PC-9 (cell line): ENCODE measurements at regions not wholly inside any gene's neighbourhood (a gene's known extent, or its start where the extent isn't known, plus 50 kb on each side); places are given as distances from the start of the nearest gene placed in this dataset.
A peak's percentile ranks its signal among the peaks of the same experiment; 100 is the strongest.

ENCODE experiments used
- BruUV-seq: library from RNA; stranded (reverse); fragments of 400-500 nt; replicated peaks from 2 replicates; lab custom pipeline; 2021; lab: Mats Ljungman, UMichigan
- CTCF ChIA-PET: fragments of 300-600 bp; sonication (Branson Sonifier 250); formaldehyde crosslinking; loops from one replicate; lab custom pipeline; 2022; ENCODE audit warnings: antibody characterized with exemption; lab: Charles Lee
- POLR2A ChIA-PET: fragments of 300-600 bp; sonication (Branson Sonifier 250); formaldehyde crosslinking; loops from one replicate; lab custom pipeline; 2022; ENCODE audit warnings: antibody characterized with exemption; ENCODE audit not compliant: unreplicated experiment; lab: Charles Lee
- DNase-seq, 2 experiments: peaks; one replicate each; pipeline versions ENCODE4 v3.0.0 to v3.0.0-alpha.2; 2015 to 2022; ENCODE audit warnings: mixed read lengths in 1 of 2
- H2AFZ ChIP-seq: fragments of 200-600 bp; sonication (generic); 2 replicates; pipeline ENCODE4 v1.8.1; 2017; ENCODE audit warnings: antibody characterized with exemption
- H3F3A ChIP-seq: fragments of 200-600 bp; sonication (generic); 2 replicates; pipeline ENCODE4 v1.8.1; 2017; ENCODE audit warnings: antibody characterized with exemption, mild to moderate bottlenecking, low read depth; ENCODE audit not compliant: insufficient read depth
- H3K27ac ChIP-seq: fragments of 200-600 bp; sonication (generic); 2 replicates; pipeline ENCODE4 v1.6.1; 2016; ENCODE audit warnings: mixed run types
- H3K27me3 ChIP-seq: fragments of 200-600 bp; sonication (generic); 2 replicates; pipeline ENCODE4 v1.6.1; 2016; ENCODE audit warnings: low read depth, mixed run types; ENCODE audit not compliant: insufficient read depth
- H3K36me3 ChIP-seq: fragments of 200-600 bp; sonication (generic); 2 replicates; pipeline ENCODE4 v1.6.1; 2016; ENCODE audit warnings: low read depth, mixed run types
- H3K4me1 ChIP-seq: fragments of 200-600 bp; sonication (generic); replicated peaks from 2 replicates; pipeline ENCODE4 v1.6.1; 2016; ENCODE audit warnings: mixed run types; ENCODE audit not compliant: insufficient read depth
- H3K4me2 ChIP-seq: fragments of 200-600 bp; sonication (generic); 2 replicates; pipeline ENCODE4 v1.6.1; 2017; ENCODE audit warnings: mixed run types
- H3K4me3 ChIP-seq: fragments of 200-600 bp; sonication (generic); 2 replicates; pipeline ENCODE4 v1.6.1; 2016; ENCODE audit warnings: mixed run types
- H3K79me2 ChIP-seq: fragments of 200-600 bp; sonication (generic); 2 replicates; pipeline ENCODE4 v1.6.1; 2017; ENCODE audit warnings: low read depth, mixed run types
- H3K9me2 ChIP-seq: fragments of 200-600 bp; sonication (generic); 2 replicates; pipeline ENCODE4 v1.8.1; 2017; ENCODE audit warnings: mild to moderate bottlenecking; ENCODE audit not compliant: insufficient read depth
- H3K9me3 ChIP-seq: fragments of 200-600 bp; sonication (generic); 2 replicates; pipeline ENCODE4 v1.8.1; 2016; ENCODE audit warnings: low read depth; ENCODE audit not compliant: insufficient read depth
- H4K20me1 ChIP-seq: fragments of 200-600 bp; sonication (generic); 2 replicates; pipeline ENCODE4 v1.8.1; 2017; ENCODE audit not compliant: insufficient read depth
- EZH2 ChIP-seq: fragments of 200-600 bp; sonication (generic); IDR thresholded peaks from 2 replicates; pipeline ENCODE4 v1.8.0; 2017; ENCODE audit warnings: antibody characterized with exemption, low read depth
- intact Hi-C: fragments of 100-400 bp; cut with micrococcal nuclease; formaldehyde crosslinking; loops from one replicate; pipeline ENCODE4 v1.10.0; 2022; ENCODE audit not compliant: unreplicated experiment
- TF ChIP-seq, protein P1 (sequence below): fragments of 200-600 bp; sonication (generic); conservative IDR thresholded peaks from 2 replicates; pipeline ENCODE4 v1.6.1; 2017; ENCODE audit warnings: mixed run types, antibody characterized with exemption, mild to moderate bottlenecking, moderate library complexity

DNA sequence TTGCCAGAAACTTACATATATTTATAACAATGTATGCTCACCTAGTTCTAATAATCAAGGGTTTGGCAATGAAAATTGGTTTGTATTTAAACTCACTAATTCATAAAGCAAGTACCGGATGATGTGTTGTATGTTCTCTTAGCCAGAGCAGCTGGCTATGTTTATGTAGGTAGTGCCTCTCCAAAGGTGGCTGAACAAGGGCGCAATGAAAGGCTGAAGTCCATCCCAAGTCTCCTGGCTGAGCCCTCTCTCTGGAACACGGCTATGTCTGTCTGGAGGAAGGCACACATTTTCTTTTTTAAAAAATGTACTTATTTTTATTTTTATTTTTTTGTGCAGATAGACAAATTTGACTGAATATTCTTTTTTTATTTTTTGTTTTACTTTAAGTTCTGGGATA, 141.2 kb upstream of the DAB2 start:
- H3K79me2 ChIP-seq: no peaks in the 10 kb centered on the region
- H3F3A ChIP-seq: no peaks in the 10 kb centered on the region
- H3K9me2 ChIP-seq: no peaks in the 10 kb centered on the region
- H3K9me3 ChIP-seq: no peaks in the 10 kb centered on the region
- CTCF ChIA-PET: no interaction called here
- no peak overlapping the region for H3K27ac ChIP-seq
- no peak for TF ChIP-seq EZH2
- TF ChIP-seq, protein P1, sequence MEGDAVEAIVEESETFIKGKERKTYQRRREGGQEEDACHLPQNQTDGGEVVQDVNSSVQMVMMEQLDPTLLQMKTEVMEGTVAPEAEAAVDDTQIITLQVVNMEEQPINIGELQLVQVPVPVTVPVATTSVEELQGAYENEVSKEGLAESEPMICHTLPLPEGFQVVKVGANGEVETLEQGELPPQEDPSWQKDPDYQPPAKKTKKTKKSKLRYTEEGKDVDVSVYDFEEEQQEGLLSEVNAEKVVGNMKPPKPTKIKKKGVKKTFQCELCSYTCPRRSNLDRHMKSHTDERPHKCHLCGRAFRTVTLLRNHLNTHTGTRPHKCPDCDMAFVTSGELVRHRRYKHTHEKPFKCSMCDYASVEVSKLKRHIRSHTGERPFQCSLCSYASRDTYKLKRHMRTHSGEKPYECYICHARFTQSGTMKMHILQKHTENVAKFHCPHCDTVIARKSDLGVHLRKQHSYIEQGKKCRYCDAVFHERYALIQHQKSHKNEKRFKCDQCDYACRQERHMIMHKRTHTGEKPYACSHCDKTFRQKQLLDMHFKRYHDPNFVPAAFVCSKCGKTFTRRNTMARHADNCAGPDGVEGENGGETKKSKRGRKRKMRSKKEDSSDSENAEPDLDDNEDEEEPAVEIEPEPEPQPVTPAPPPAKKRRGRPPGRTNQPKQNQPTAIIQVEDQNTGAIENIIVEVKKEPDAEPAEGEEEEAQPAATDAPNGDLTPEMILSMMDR: no peak
- intact Hi-C loops: loop anchor here (5.0 kb wide), 1 partner anchor 1144 kb away; no protein-coding TSS in a partner anchor
- no peak for DNase-seq
- no peaks in the 10 kb centered on the region for H3K27me3 ChIP-seq
- BruUV-seq: no TSS peak
- no peaks in the 10 kb centered on the region for H3K36me3 ChIP-seq
- no peak overlapping the region for H3K4me3 ChIP-seq
- no peak overlapping the region for H2AFZ ChIP-seq
- H4K20me1 ChIP-seq: no peaks in the 10 kb centered on the region
- POLR2A ChIA-PET: no interaction called here
- no peak overlapping the region for H3K4me2 ChIP-seq
- no peaks in the 10 kb centered on the region for H3K4me1 ChIP-seq

DNA sequence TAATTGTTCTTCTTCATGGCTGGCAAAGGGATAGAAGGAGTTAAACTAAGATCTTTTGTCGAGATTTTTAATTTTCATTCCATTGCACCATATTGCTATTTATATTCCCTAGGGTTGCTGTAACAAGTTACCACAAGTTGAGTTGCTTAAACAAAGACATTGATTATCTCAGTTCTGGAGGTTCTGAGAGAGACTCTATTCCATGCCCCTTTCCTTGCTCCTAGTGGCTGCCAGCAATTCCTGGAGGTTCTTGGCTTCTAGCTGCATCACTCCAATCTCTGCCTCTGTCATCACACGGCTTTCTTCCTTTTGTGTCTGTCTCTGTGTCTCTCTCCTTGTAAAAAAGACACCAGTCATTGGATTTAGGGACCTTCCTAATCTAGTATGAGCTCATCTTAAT, 136.6 kb upstream of the DAB2 start:
- H3K79me2 ChIP-seq: no peaks in the 10 kb centered on the region
- no TSS peak for BruUV-seq
- no peak overlapping the region for H3K4me2 ChIP-seq
- H2AFZ ChIP-seq: no peak overlapping the region; the same call in 1 of the 2 replicates
- ChIA-PET CTCF (no interaction called here), POLR2A (no interaction called here)
- no peaks in the 10 kb centered on the region for H3K4me1 ChIP-seq
- H3K27ac ChIP-seq: no peak overlapping the region
- H3K4me3 ChIP-seq: no peak overlapping the region
- H4K20me1 ChIP-seq: no peaks in the 10 kb centered on the region
- no peak for DNase-seq
- H3F3A ChIP-seq: no peaks in the 10 kb centered on the region
- no peaks in the 10 kb centered on the region for H3K36me3 ChIP-seq
- no peaks in the 10 kb centered on the region for H3K27me3 ChIP-seq
- TF ChIP-seq, protein P1: no peak
- TF ChIP-seq EZH2: no peak
- intact Hi-C loops: no loop called here
- H3K9me2 ChIP-seq: no peaks in the 10 kb centered on the region
- no peaks in the 10 kb centered on the region; the same call in 1 of the 2 replicates for H3K9me3 ChIP-seq

DNA sequence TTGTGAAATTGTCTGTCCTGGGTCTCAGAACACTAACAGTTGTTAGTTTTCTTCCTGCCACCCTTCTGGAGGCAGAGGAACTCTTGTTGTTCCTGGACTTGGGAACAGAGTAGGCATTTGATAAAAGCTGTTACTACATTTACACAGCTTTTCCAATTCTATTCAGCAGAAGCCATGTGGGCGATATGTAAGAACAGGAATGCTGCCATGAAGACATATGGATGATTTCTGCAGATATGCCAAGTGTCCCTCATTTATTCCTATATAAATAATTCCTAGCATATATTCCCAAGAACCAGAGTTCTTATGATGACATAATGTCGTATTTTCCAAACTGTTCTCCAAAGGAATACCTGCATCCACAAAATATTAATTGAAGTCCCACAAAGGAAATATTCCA, 135.9 kb upstream of the DAB2 start:
- POLR2A ChIA-PET: no interaction called here
- intact Hi-C loops: no loop called here

More for the DNA sequence above, 135.9 kb upstream of the DAB2 start:
- BruUV-seq: no TSS peak
- peak overlapping the region; percentile 45; the same call in 1 of the 2 replicates for H2AFZ ChIP-seq
- no peak for DNase-seq
- no peaks in the 10 kb centered on the region for H4K20me1 ChIP-seq
- H3K27ac ChIP-seq: no peak overlapping the region
- H3K4me2 ChIP-seq: no peak overlapping the region
- H3F3A ChIP-seq: no peaks in the 10 kb centered on the region
- no peaks in the 10 kb centered on the region for H3K9me2 ChIP-seq
- no peaks in the 10 kb centered on the region for H3K36me3 ChIP-seq
- H3K4me3 ChIP-seq: no peak overlapping the region
- TF ChIP-seq, protein P1: no peak
- TF ChIP-seq EZH2: no peak
- no peaks in the 10 kb centered on the region; the same call in 1 of the 2 replicates for H3K9me3 ChIP-seq
- H3K27me3 ChIP-seq: no peaks in the 10 kb centered on the region
- CTCF ChIA-PET: interaction anchor here (0.6 to 1.0 kb wide), 2 partner anchors 136 to 185 kb away, joined by 3 to 5 read pairs; partner anchors contain the start of gene DAB2
- no peaks in the 10 kb centered on the region for H3K4me1 ChIP-seq
- no peaks in the 10 kb centered on the region for H3K79me2 ChIP-seq
